A549 (cell line): ENCODE measurements at regions not wholly inside any gene's neighbourhood (a gene's known extent, or its start where the extent isn't known, plus 50 kb on each side); places are given as distances from the start of the nearest gene placed in this dataset.

Experiments used
- ATAC-seq, 2 experiments: fragments of 200-7000 bp in 1 of 2; fragments of >200 bp in 1 of 2; cut with Nextera tagmentation in 1 of 2; cut with Tn5 transposase in 1 of 2; 3 replicates each; pipeline versions ENCODE4 v1.8.0 to v1.9.1; 2018 to 2020; ENCODE audit warnings: mild to moderate bottlenecking in 1 of 2, moderate library complexity in 1 of 2
- CTCF ChIA-PET: fragments of 300-600 bp; sonication (Branson Sonifier 250); formaldehyde crosslinking; extraction: SDS; loops from one replicate; lab custom pipeline; 2021; ENCODE audit warnings: antibody characterized with exemption, inconsistent platforms; lab: Yijun Ruan, JAX
- POLR2A ChIA-PET: fragments of 350-600 bp; formaldehyde crosslinking; extraction: SDS; loops from one replicate; lab custom pipeline; 2021; ENCODE audit warnings: antibody characterized with exemption, inconsistent platforms; lab: Yijun Ruan, JAX
- DNase-seq, 2 experiments: peaks; one replicate each; pipeline versions ENCODE4 v3.0.0 to v3.0.0-alpha.2; 2011 to 2016; ENCODE audit warnings: low read depth in 1 of 2, low spot score in 1 of 2
- FAIRE-seq: peaks from 2 replicates; lab custom pipeline; 2011; peaks lifted over from hg19 to GRCh38; lab: Jason Lieb, UNC
- H3K27ac ChIP-seq, 2 experiments: fragments of >200 bp; sonication (Bioruptor Twin); formaldehyde crosslinking; 3 replicates each; pipeline ENCODE4 v1.5.1; 2016 to 2017
- H3K4me1 ChIP-seq: fragments of >200 bp; sonication (Bioruptor Twin); formaldehyde crosslinking; 3 replicates; pipeline ENCODE4 v1.6.1; 2016
- H3K4me2 ChIP-seq: fragments of >200 bp; sonication (Bioruptor Twin); formaldehyde crosslinking; 3 replicates; pipeline ENCODE4 v1.6.1; 2016
- H3K4me3 ChIP-seq: fragments of >200 bp; sonication (Bioruptor Twin); formaldehyde crosslinking; 3 replicates; pipeline ENCODE4 v1.5.1; 2016
- H3K9me3 ChIP-seq: fragments of >200 bp; sonication (Bioruptor Twin); formaldehyde crosslinking; 3 replicates; pipeline ENCODE4 v1.6.1; 2016
- BCL3 ChIP-seq: fragments of >200 bp; sonication (Bioruptor Twin); formaldehyde crosslinking; IDR thresholded peaks from 3 replicates; pipeline ENCODE4 v1.6.1; 2016
- CBX8 ChIP-seq: fragments of 200-600 bp; sonication (generic); IDR thresholded peaks from 2 replicates; pipeline ENCODE4 v1.6.1; 2016
- CHD4 ChIP-seq: fragments of 200-600 bp; sonication (generic); IDR thresholded peaks from 2 replicates; pipeline ENCODE4 v1.6.1; 2016; ENCODE audit warnings: antibody characterized with exemption, mild to moderate bottlenecking, borderline replicate concordance
- CTCF ChIP-seq: fragments of >200 bp; sonication (Bioruptor Twin); formaldehyde crosslinking; IDR thresholded peaks from 3 replicates; pipeline ENCODE4 v1.5.1; 2016
- E2F6 ChIP-seq: IDR thresholded peaks from 2 replicates; pipeline ENCODE4 v1.6.1; 2012; ENCODE audit warnings: low read depth, borderline replicate concordance
- EHMT2 ChIP-seq: fragments of 200-600 bp; sonication (generic); IDR thresholded peaks from 2 replicates; pipeline ENCODE4 v1.6.1; 2016; ENCODE audit warnings: antibody characterized with exemption, low read depth, mild to moderate bottlenecking, moderate library complexity
- EP300 ChIP-seq, 2 experiments: fragments of >200 bp; sonication (Bioruptor Twin); formaldehyde crosslinking; IDR thresholded peaks; 2 replicates in 1 of 2; 3 replicates in 1 of 2; pipeline ENCODE4 v1.6.1; 2016 to 2017
- ESRRA ChIP-seq: fragments of 150-350 bp; IDR thresholded peaks from 2 replicates; pipeline ENCODE4 v1.6.1; 2014; ENCODE audit warnings: mild to moderate bottlenecking, low read length, borderline replicate concordance
- FOSB ChIP-seq: fragments of 250-450 bp; sonication (Bioruptor Pico); IDR thresholded peaks from 2 replicates; pipeline ENCODE4 v1.5.0; 2020; ENCODE audit warnings: mild to moderate bottlenecking, moderate library complexity
- FOSL2 ChIP-seq, 2 experiments: fragments of 450-650 bp in 1 of 2; fragments of >200 bp in 1 of 2; sonication (Bioruptor Twin) in 1 of 2; formaldehyde crosslinking; IDR thresholded peaks; 2 replicates each; pipeline versions ENCODE4 v1.5.0 to v1.6.1; 2016 to 2020; ENCODE audit warnings: mild to moderate bottlenecking in 1 of 2, moderate library complexity in 1 of 2
- HEYL ChIP-seq: fragments of 250-450 bp; sonication (Bioruptor Pico); IDR thresholded peaks from 2 replicates; pipeline ENCODE4 v1.8.0; 2021; ENCODE audit warnings: mild to moderate bottlenecking, moderate library complexity
- HOXB13 ChIP-seq: fragments of 250-450 bp; sonication (Bioruptor Pico); IDR thresholded peaks from 2 replicates; pipeline ENCODE4 v1.5.0; 2020; ENCODE audit warnings: low read depth, mild to moderate bottlenecking, moderate library complexity
- KDM5A ChIP-seq: fragments of 200-600 bp; sonication (generic); IDR thresholded peaks from 2 replicates; pipeline ENCODE4 v1.6.1; 2016; ENCODE audit warnings: antibody characterized with exemption, mild to moderate bottlenecking
- MAFK ChIP-seq: fragments of 450-650 bp; IDR thresholded peaks from 2 replicates; pipeline ENCODE4 v1.6.1; 2014; ENCODE audit not compliant: partially characterized antibody
- MAZ ChIP-seq: fragments of 150-350 bp; IDR thresholded peaks from 2 replicates; pipeline ENCODE4 v1.6.1; 2014; ENCODE audit warnings: antibody characterized with exemption, low read depth, low read length, borderline replicate concordance
- NPAS2 ChIP-seq: fragments of 250-450 bp; sonication (Bioruptor Pico); IDR thresholded peaks from 2 replicates; pipeline ENCODE4 v1.8.0; 2022; ENCODE audit warnings: mild to moderate bottlenecking, moderate library complexity, borderline replicate concordance
- NR3C1 ChIP-seq: fragments of >200 bp; sonication (Bioruptor Twin); formaldehyde crosslinking; IDR thresholded peaks from 3 replicates; pipeline ENCODE4 v1.6.1; 2017
- POLR2A ChIP-seq: IDR thresholded peaks from 2 replicates; pipeline ENCODE4 v1.6.1; 2012; ENCODE audit warnings: mild to moderate bottlenecking, low read length
- RAD21 ChIP-seq, 2 experiments: fragments of >200 bp in 1 of 2; sonication (Bioruptor Twin) in 1 of 2; formaldehyde crosslinking in 1 of 2; IDR thresholded peaks in 1 of 2; conservative IDR thresholded peaks in 1 of 2; 2 replicates in 1 of 2; 3 replicates in 1 of 2; pipeline ENCODE4 v1.6.1; 2012 to 2018; ENCODE audit warnings: inconsistent platforms in 1 of 2
- RARB ChIP-seq: fragments of 250-450 bp; sonication (Bioruptor Pico); IDR thresholded peaks from 2 replicates; pipeline ENCODE4 v1.8.0; 2021; ENCODE audit warnings: mild to moderate bottlenecking, moderate library complexity
- RCOR1 ChIP-seq: fragments of 150-350 bp; IDR thresholded peaks from 2 replicates; pipeline ENCODE4 v1.6.1; 2014; ENCODE audit warnings: antibody characterized with exemption, low read length, low read depth
- SMC3 ChIP-seq: fragments of >200 bp; sonication (Bioruptor Twin); formaldehyde crosslinking; IDR thresholded peaks from 3 replicates; pipeline ENCODE4 v1.6.1; 2018; ENCODE audit warnings: inconsistent platforms
- TP53 ChIP-seq: fragments of 250-450 bp; sonication (Bioruptor Pico); IDR thresholded peaks from 2 replicates; pipeline ENCODE4 v1.5.0; 2021; ENCODE audit warnings: mild to moderate bottlenecking, moderate library complexity
- ZNF302 ChIP-seq: fragments of 250-450 bp; sonication (Bioruptor Pico); IDR thresholded peaks from 2 replicates; pipeline ENCODE4 v1.9.0; 2021; ENCODE audit warnings: inconsistent platforms, mild to moderate bottlenecking, moderate library complexity
- ZSCAN20 ChIP-seq: fragments of 250-450 bp; sonication (Bioruptor Pico); IDR thresholded peaks from 2 replicates; pipeline ENCODE4 v1.8.0; 2022; ENCODE audit warnings: mild to moderate bottlenecking, moderate library complexity
- WGBS: methylation state at CpG from one replicate; pipeline ENCODE4 v1.1.6; 2017; ENCODE audit errors: missing lambda C conversion rate; 5-methylcytosine and 5-hydroxymethylcytosine counted together
- TF ChIP-seq, protein P1 (sequence below): fragments of >200 bp; sonication (Bioruptor Twin); formaldehyde crosslinking; IDR thresholded peaks from 2 replicates; pipeline ENCODE4 v1.6.1; 2016
- TF ChIP-seq, protein P2 (sequence below): fragments of 150-350 bp; IDR thresholded peaks from 2 replicates; pipeline ENCODE4 v1.6.1; 2014; ENCODE audit warnings: low read depth, mild to moderate bottlenecking, low read length
- TF ChIP-seq, protein P3 (sequence below): fragments of 250-450 bp; sonication (Bioruptor Pico); IDR thresholded peaks from 2 replicates; pipeline ENCODE4 v1.5.0; 2021; ENCODE audit warnings: mild to moderate bottlenecking, moderate library complexity, borderline replicate concordance

- 45% methylated on average over 5 of the region's 5 CpGs for WGBS
- ChIA-PET CTCF (no interaction called here), POLR2A (no interaction called here)
- no peak for ATAC-seq
- H3K4me2 ChIP-seq, result no peak overlapping the region
- no peaks in the 10 kb centered on the region for H3K4me1 ChIP-seq
- no peak overlapping the region for H3K27ac ChIP-seq
- no peak for TF ChIP-seq RAD21 (conservative IDR thresholded peaks at IDR 0.05 in 1 of 2, IDR thresholded peaks at IDR 0.05 in 1 of 2)
- TF ChIP-seq ESRRA, result no peak
- TF ChIP-seq TP53 (CRISPR knock-in tag), result no peak
- no peak for TF ChIP-seq HOXB13 (CRISPR knock-in tag)
- TF ChIP-seq FOSL2 (IDR thresholded peaks at IDR 0.05), result no peak
- no peak for TF ChIP-seq FOSL2 (CRISPR knock-in tag; IDR thresholded peaks at IDR 0.05)
- no peak for TF ChIP-seq FOSB (CRISPR knock-in tag)
- no peak for TF ChIP-seq NPAS2 (CRISPR knock-in tag)
- no peak for TF ChIP-seq HEYL (CRISPR knock-in tag)
- no peak for TF ChIP-seq CHD4
- no peak for TF ChIP-seq NR3C1
- TF ChIP-seq, protein P1, sequence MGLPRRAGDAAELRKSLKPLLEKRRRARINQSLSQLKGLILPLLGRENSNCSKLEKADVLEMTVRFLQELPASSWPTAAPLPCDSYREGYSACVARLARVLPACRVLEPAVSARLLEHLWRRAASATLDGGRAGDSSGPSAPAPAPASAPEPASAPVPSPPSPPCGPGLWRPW, result no peak
- TF ChIP-seq MAFK, result no peak
- TF ChIP-seq ZNF302, result no peak
- no peak for TF ChIP-seq RARB (CRISPR knock-in tag)
- no peak for FAIRE-seq
- no peak for DNase-seq
- H3K9me3 ChIP-seq, result no peaks in the 10 kb centered on the region
- no peak overlapping the region for H3K4me3 ChIP-seq
Measured at GRCh38 chr13:21759463-21759862, 88.6 kb downstream of the FGF9 start.

GRCh38 chr13:21759911-21760310, 89.0 kb downstream of the FGF9 start:
- H3K4me3 ChIP-seq, result no peak overlapping the region
- TF ChIP-seq KDM5A, result no peak
- no peak for TF ChIP-seq FOSL2 (IDR thresholded peaks at IDR 0.05)
- TF ChIP-seq FOSL2 (CRISPR knock-in tag; IDR thresholded peaks at IDR 0.05), result no peak
- TF ChIP-seq, protein P2, sequence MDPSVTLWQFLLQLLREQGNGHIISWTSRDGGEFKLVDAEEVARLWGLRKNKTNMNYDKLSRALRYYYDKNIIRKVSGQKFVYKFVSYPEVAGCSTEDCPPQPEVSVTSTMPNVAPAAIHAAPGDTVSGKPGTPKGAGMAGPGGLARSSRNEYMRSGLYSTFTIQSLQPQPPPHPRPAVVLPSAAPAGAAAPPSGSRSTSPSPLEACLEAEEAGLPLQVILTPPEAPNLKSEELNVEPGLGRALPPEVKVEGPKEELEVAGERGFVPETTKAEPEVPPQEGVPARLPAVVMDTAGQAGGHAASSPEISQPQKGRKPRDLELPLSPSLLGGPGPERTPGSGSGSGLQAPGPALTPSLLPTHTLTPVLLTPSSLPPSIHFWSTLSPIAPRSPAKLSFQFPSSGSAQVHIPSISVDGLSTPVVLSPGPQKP, result no peak
- TF ChIP-seq EP300 (IDR thresholded peaks at IDR 0.05), result no peak
- TF ChIP-seq POLR2A, result no peak
- TF ChIP-seq BCL3, result no peak
- no peak for TF ChIP-seq MAZ
- no peak for TF ChIP-seq RARB (CRISPR knock-in tag)
- no peak for TF ChIP-seq EHMT2
- TF ChIP-seq SMC3, result no peak
- H3K9me3 ChIP-seq, result no peaks in the 10 kb centered on the region
- 50% methylated on average over 4 of the region's 6 CpGs for WGBS
- no peaks in the 10 kb centered on the region for H3K4me1 ChIP-seq
- DNase-seq (no peak), ATAC-seq (no peak), FAIRE-seq (no peak)
- ChIA-PET CTCF (interaction anchor here (0.6 kb wide), 1 partner anchor 13 kb away, joined by 3 read pairs; no protein-coding TSS in a partner anchor), POLR2A (no interaction called here)
- no peak overlapping the region for H3K4me2 ChIP-seq
- no peak overlapping the region for H3K27ac ChIP-seq

DNA sequence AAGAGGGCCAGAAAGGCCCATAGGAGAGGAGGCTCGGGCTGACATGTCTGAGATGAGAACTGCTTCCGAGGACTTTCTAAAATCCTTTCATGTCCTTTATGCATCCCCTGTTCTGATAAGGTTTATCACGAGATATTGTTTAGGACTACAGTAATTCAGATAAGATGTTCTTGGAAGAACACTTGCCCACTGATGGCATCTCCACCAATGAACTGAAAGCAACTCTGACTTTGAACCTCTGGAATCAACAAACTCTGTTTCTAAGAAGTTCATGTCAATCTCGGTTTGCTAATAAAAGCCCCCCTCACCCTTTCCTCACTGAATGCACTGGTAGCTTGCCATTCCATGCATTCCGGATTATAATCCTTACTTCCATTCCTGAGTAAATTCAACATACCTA, 90.9 kb downstream of the FGF9 start:
- Histone ChIP-seq H3K27ac (no peak overlapping the region), H3K4me2 (no peak overlapping the region), H3K4me3 (no peak overlapping the region), H3K9me3 (no peaks in the 10 kb centered on the region), H3K4me1 (no peaks in the 10 kb centered on the region)
- ChIA-PET POLR2A (no interaction called here), CTCF (no interaction called here)
- WGBS, result 18% methylated on average over 5 of the region's 5 CpGs
- FAIRE-seq (no peak), DNase-seq (no peak), ATAC-seq (no peak)
- TF ChIP-seq NR3C1 (no peak), ZSCAN20 (CRISPR knock-in tag) (no peak), EP300 (IDR thresholded peaks at IDR 0.05) (no peak), SMC3 (no peak), KDM5A (no peak), ZNF302 (no peak), RCOR1 (no peak), E2F6 (no peak), RAD21 (conservative IDR thresholded peaks at IDR 0.05 in 1 of 2, IDR thresholded peaks at IDR 0.05 in 1 of 2) (no peak), CTCF (no peak), CBX8 (no peak), FOSB (CRISPR knock-in tag) (no peak)
- TF ChIP-seq, protein P3, sequence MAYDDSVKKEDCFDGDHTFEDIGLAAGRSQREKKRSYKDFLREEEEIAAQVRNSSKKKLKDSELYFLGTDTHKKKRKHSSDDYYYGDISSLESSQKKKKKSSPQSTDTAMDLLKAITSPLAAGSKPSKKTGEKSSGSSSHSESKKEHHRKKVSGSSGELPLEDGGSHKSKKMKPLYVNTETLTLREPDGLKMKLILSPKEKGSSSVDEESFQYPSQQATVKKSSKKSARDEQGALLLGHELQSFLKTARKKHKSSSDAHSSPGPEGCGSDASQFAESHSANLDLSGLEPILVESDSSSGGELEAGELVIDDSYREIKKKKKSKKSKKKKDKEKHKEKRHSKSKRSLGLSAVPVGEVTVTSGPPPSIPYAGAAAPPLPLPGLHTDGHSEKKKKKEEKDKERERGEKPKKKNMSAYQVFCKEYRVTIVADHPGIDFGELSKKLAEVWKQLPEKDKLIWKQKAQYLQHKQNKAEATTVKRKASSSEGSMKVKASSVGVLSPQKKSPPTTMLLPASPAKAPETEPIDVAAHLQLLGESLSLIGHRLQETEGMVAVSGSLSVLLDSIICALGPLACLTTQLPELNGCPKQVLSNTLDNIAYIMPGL (CRISPR knock-in tag), result no peak
